Ascending aorta (tissue), 2 donors: ENCODE measurements at regions not wholly inside any gene's neighbourhood (a gene's known extent, or its start where the extent isn't known, plus 50 kb on each side); places are given as distances from the start of the nearest gene placed in this dataset.

Experiments used
- DNase-seq, 2 donors: peaks; one replicate each; pipeline ENCODE4 v3.0.0-alpha.2; 2019; ENCODE audit warnings: low spot score in 2 of 2
- H3K27ac ChIP-seq, 2 donors: fragments of 200-600 bp; sonication (generic); one replicate each; pipeline ENCODE4 v1.5.1; 2016 to 2017; ENCODE audit warnings: mild to moderate bottlenecking in 1 of 2
- H3K27me3 ChIP-seq: fragments of 200-600 bp; sonication (generic); one replicate; pipeline ENCODE4 v1.5.1; 2017
- H3K36me3 ChIP-seq, 2 donors: fragments of 200-600 bp; sonication (generic); one replicate each; pipeline ENCODE4 v1.5.1; 2016
- H3K4me1 ChIP-seq, 2 donors: fragments of 200-600 bp; sonication (generic); one replicate each; pipeline ENCODE4 v1.5.1; 2016 to 2017; ENCODE audit warnings: mild to moderate bottlenecking in 1 of 2
- H3K4me3 ChIP-seq, 2 donors: fragments of 200-600 bp; sonication (generic); one replicate each; pipeline ENCODE4 v1.5.1; 2016 to 2017; ENCODE audit warnings: mild to moderate bottlenecking in 1 of 2
- H3K9me3 ChIP-seq, 2 donors: fragments of 200-600 bp; sonication (generic); one replicate each; pipeline ENCODE4 v1.5.1; 2016
- CTCF ChIP-seq, 3 experiments: fragments of 200-600 bp in 2 of 3; fragments of 450-650 bp in 1 of 3; sonication (generic) in 2 of 3; IDR thresholded peaks; one replicate each; pipeline ENCODE4 v1.5.1; 2016 to 2019; ENCODE audit warnings: antibody characterized with exemption in 3 of 3, mild to moderate bottlenecking in 1 of 3, moderate library complexity in 1 of 3
- intact Hi-C: fragments of 100-400 bp; cut with DNase I; formaldehyde crosslinking; loops from one replicate; pipeline ENCODE4 v1.15.1; 2023

- intact Hi-C loops = no loop called here
- TF ChIP-seq CTCF (IDR thresholded peaks at IDR 0.05) = no peak
- no peak overlapping the region for H3K4me3 ChIP-seq
- H3K9me3 ChIP-seq = no peaks in the 10 kb centered on the region
- no peak for DNase-seq
- no peak overlapping the region for H3K27ac ChIP-seq
- no peaks in the 10 kb centered on the region for H3K36me3 ChIP-seq
- H3K4me1 ChIP-seq = peaks cover 0 to 6% of the 10 kb centered on the region in 2 donors
- no peaks in the 10 kb centered on the region for H3K27me3 ChIP-seq
These were observed 246.6 kb upstream of the DYNLRB2 start for GRCh38 chr16:80294172-80294571.

GRCh38 chr16:80288616-80289015 lies 252.2 kb upstream of the DYNLRB2 start:
- TF ChIP-seq CTCF (IDR thresholded peaks at IDR 0.05) = no peak
- Histone ChIP-seq H3K27me3 (no peaks in the 10 kb centered on the region), H3K4me3 (no peak overlapping the region), H3K27ac (no peak overlapping the region), H3K9me3 (no peaks in the 10 kb centered on the region), H3K36me3 (no peaks in the 10 kb centered on the region), H3K4me1 (peaks cover 0 to 9% of the 10 kb centered on the region in 2 donors)
- intact Hi-C loops = no loop called here
- no peak for DNase-seq

GRCh38 chr16:80287674-80288073 lies 253.1 kb upstream of the DYNLRB2 start:
- Histone ChIP-seq H3K9me3 (no peaks in the 10 kb centered on the region), H3K27me3 (no peaks in the 10 kb centered on the region), H3K4me1 (peaks cover 0 to 9% of the 10 kb centered on the region in 2 donors), H3K27ac (no peak overlapping the region), H3K4me3 (no peak overlapping the region), H3K36me3 (no peaks in the 10 kb centered on the region)
- DNase-seq = no peak
- no peak for TF ChIP-seq CTCF (IDR thresholded peaks at IDR 0.05)
- intact Hi-C loops = no loop called here

- DNase-seq = no peak
- Histone ChIP-seq H3K27ac (no peak overlapping the region), H3K27me3 (no peaks in the 10 kb centered on the region), H3K36me3 (no peaks in the 10 kb centered on the region), H3K9me3 (no peaks in the 10 kb centered on the region), H3K4me3 (no peak overlapping the region), H3K4me1 (peaks cover 0 to 9% of the 10 kb centered on the region in 2 donors)
- no peak for TF ChIP-seq CTCF (IDR thresholded peaks at IDR 0.05)
- intact Hi-C loops = no loop called here
These were observed 255.7 kb upstream of the DYNLRB2 start for GRCh38 chr16:80285104-80285503.

- intact Hi-C loops = no loop called here
- DNase-seq = no peak
- H3K4me1 ChIP-seq = peaks cover 0 to 9% of the 10 kb centered on the region in 2 donors
- H3K36me3 ChIP-seq = no peaks in the 10 kb centered on the region
- no peak overlapping the region for H3K27ac ChIP-seq
- H3K9me3 ChIP-seq = no peaks in the 10 kb centered on the region
- TF ChIP-seq CTCF (IDR thresholded peaks at IDR 0.05) = no peak
- no peaks in the 10 kb centered on the region for H3K27me3 ChIP-seq
- no peak overlapping the region for H3K4me3 ChIP-seq
These were observed 257.1 kb upstream of the DYNLRB2 start for GRCh38 chr16:80283466-80284392.
